Upper lobe of left lung (tissue), 4 donors: ENCODE measurements at regions not wholly inside any gene's neighbourhood (a gene's known extent, or its start where the extent isn't known, plus 50 kb on each side); places are given as distances from the start of the nearest gene placed in this dataset.

ENCODE experiments used
- POLR2A ChIP-seq, 4 donors: fragments of 450-650 bp; IDR thresholded peaks; one replicate each; pipeline ENCODE4 v1.5.1; 2016 to 2017; ENCODE audit warnings: antibody characterized with exemption in 4 of 4, mild to moderate bottlenecking in 2 of 4
- TF ChIP-seq, protein P1 (sequence below), 6 experiments: fragments of 450-650 bp in 4 of 6; fragments of 200-600 bp in 2 of 6; sonication (generic) in 2 of 6; IDR thresholded peaks; one replicate each; pipeline ENCODE4 v1.5.1; 2016 to 2019; ENCODE audit warnings: antibody characterized with exemption in 6 of 6

DNA sequence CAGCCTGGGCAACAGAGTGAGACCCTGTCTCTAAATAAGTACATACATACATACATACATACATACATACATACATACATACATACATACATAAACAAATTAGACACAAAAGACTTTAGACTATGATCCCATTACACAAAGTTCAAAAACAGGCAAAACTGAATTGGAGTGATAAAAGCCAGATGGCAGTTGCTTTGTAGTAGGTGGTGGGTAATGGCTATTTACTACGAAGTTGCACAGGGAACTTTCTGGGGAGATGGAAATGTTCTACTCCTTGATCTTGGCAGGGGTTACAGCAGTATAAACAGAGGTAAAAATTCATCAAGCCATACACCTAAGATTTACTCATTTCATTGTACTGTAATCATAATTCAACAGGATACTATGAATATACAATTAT, 63.7 kb upstream of the HRH1 start:
- TF ChIP-seq, protein P1, sequence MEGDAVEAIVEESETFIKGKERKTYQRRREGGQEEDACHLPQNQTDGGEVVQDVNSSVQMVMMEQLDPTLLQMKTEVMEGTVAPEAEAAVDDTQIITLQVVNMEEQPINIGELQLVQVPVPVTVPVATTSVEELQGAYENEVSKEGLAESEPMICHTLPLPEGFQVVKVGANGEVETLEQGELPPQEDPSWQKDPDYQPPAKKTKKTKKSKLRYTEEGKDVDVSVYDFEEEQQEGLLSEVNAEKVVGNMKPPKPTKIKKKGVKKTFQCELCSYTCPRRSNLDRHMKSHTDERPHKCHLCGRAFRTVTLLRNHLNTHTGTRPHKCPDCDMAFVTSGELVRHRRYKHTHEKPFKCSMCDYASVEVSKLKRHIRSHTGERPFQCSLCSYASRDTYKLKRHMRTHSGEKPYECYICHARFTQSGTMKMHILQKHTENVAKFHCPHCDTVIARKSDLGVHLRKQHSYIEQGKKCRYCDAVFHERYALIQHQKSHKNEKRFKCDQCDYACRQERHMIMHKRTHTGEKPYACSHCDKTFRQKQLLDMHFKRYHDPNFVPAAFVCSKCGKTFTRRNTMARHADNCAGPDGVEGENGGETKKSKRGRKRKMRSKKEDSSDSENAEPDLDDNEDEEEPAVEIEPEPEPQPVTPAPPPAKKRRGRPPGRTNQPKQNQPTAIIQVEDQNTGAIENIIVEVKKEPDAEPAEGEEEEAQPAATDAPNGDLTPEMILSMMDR (IDR thresholded peaks at IDR 0.05), result no peak
- no peak for TF ChIP-seq POLR2A (IDR thresholded peaks at IDR 0.05)
